ENCODE measurements at regions not wholly inside any gene's neighbourhood (a gene's known extent, or its start where the extent isn't known, plus 50 kb on each side); places are given as distances from the start of the nearest gene placed in this dataset.

GRCh38 chr2:222033541-222033940, 265.3 kb downstream of the PAX3 start:
- DNase-seq (ENCODE audit: low read depth, low spot score) (no peak), FAIRE-seq (no peak)
- Histone ChIP-seq H3K9ac (ENCODE audit: control insufficient read depth, extremely low read depth, insufficient read depth, low read length) (no peak overlapping the region), H3K27ac (ENCODE audit: control insufficient read depth, insufficient read depth, low read length) (no peak overlapping the region), H3K4me3 (ENCODE audit: control insufficient read depth in 2 of 3, extremely low read depth in 1 of 3, insufficient read depth in 2 of 3, low read depth in 1 of 3, low read length in 3 of 3) (no peak overlapping the region), H3K4me1 (ENCODE audit: control insufficient read depth, extremely low read depth, insufficient read depth, low read length) (no peaks in the 10 kb centered on the region), H3K9me3 (ENCODE audit: control insufficient read depth, low read depth, low read length) (no peaks in the 10 kb centered on the region), H3K36me3 (ENCODE audit: control insufficient read depth in 2 of 2, extremely low read depth in 1 of 2, insufficient read depth in 2 of 2, low read length in 2 of 2) (no peaks in the 10 kb centered on the region), H2AFZ (ENCODE audit: control insufficient read depth, low read length) (no peak overlapping the region), H4K20me1 (ENCODE audit: control insufficient read depth, extremely low read depth, insufficient read depth, low read length) (no peaks in the 10 kb centered on the region), H3K27me3 (ENCODE audit: control insufficient read depth, extremely low read depth, insufficient read depth, low read length) (no peaks in the 10 kb centered on the region), H3K4me2 (ENCODE audit: control insufficient read depth, extremely low read depth, insufficient read depth, low read depth, low read length) (no peak overlapping the region), H3K9me1 (ENCODE audit: control insufficient read depth, extremely low read depth, insufficient read depth, low read length) (no peaks in the 10 kb centered on the region), H3K79me2 (ENCODE audit: control insufficient read depth, insufficient read depth, low read length) (no peaks in the 10 kb centered on the region)
- dilution Hi-C loops (cut with MboI; ENCODE audit: extremely low pct_ligation_motif_present, low sequenced_read_pairs), result no loop called here
- TF ChIP-seq EZH2 (IDR thresholded peaks at IDR 0.05; ENCODE audit: low read length), result no peak
- TF ChIP-seq CTCF (optimal IDR thresholded peaks at IDR 0.05 in 1 of 3, IDR thresholded peaks at IDR 0.05 in 1 of 3, conservative IDR thresholded peaks at IDR 0.05 in 1 of 3; ENCODE audit: extremely low read depth in 1 of 3, insufficient read depth in 2 of 3, low read length in 3 of 3), result no peak

DNA sequence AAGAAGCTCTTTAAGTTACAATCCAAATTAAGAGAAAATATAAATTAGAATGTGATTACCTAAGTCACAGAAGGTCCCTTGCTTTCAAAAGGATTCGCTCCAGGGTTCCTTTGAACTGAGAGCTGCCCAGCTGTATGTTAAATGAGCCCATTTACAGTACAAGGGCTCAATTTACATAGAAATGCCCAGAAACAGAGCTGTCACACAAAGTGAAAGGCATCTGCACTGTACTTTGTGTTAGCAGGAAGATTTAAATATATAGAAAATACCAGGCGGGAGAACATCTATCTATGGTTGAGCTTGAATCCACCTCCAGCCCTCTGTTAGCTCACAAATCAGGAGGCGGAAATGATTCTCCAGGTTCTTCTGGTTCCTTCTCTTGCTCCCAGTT, 272.9 kb downstream of the PAX3 start:
- H2AFZ ChIP-seq (ENCODE audit: control insufficient read depth, low read length), result no peak overlapping the region
- dilution Hi-C loops (cut with MboI; ENCODE audit: extremely low pct_ligation_motif_present, low sequenced_read_pairs), result no loop called here
- H3K79me2 ChIP-seq (ENCODE audit: control insufficient read depth, insufficient read depth, low read length), result no peaks in the 10 kb centered on the region
- FAIRE-seq (no peak), DNase-seq (ENCODE audit: low read depth, low spot score) (no peak)
- no peaks in the 10 kb centered on the region for H3K36me3 ChIP-seq (ENCODE audit: control insufficient read depth in 2 of 2, extremely low read depth in 1 of 2, insufficient read depth in 2 of 2, low read length in 2 of 2)
- TF ChIP-seq CTCF (optimal IDR thresholded peaks at IDR 0.05 in 1 of 3, IDR thresholded peaks at IDR 0.05 in 1 of 3, conservative IDR thresholded peaks at IDR 0.05 in 1 of 3; ENCODE audit: extremely low read depth in 1 of 3, insufficient read depth in 2 of 3, low read length in 3 of 3) (no peak), EZH2 (IDR thresholded peaks at IDR 0.05; ENCODE audit: low read length) (no peak)
- no peaks in the 10 kb centered on the region for H3K9me1 ChIP-seq (ENCODE audit: control insufficient read depth, extremely low read depth, insufficient read depth, low read length)
- no peak overlapping the region for H3K27ac ChIP-seq (ENCODE audit: control insufficient read depth, insufficient read depth, low read length)
- no peaks in the 10 kb centered on the region for H3K27me3 ChIP-seq (ENCODE audit: control insufficient read depth, extremely low read depth, insufficient read depth, low read length)
- H4K20me1 ChIP-seq (ENCODE audit: control insufficient read depth, extremely low read depth, insufficient read depth, low read length), result no peaks in the 10 kb centered on the region
- no peak overlapping the region for H3K4me3 ChIP-seq (ENCODE audit: control insufficient read depth in 2 of 3, extremely low read depth in 1 of 3, insufficient read depth in 2 of 3, low read depth in 1 of 3, low read length in 3 of 3)
- no peak overlapping the region for H3K9ac ChIP-seq (ENCODE audit: control insufficient read depth, extremely low read depth, insufficient read depth, low read length)
- no peak overlapping the region for H3K4me2 ChIP-seq (ENCODE audit: control insufficient read depth, extremely low read depth, insufficient read depth, low read depth, low read length)
- H3K4me1 ChIP-seq (ENCODE audit: control insufficient read depth, extremely low read depth, insufficient read depth, low read length), result no peaks in the 10 kb centered on the region
- H3K9me3 ChIP-seq (ENCODE audit: control insufficient read depth, low read depth, low read length), result no peaks in the 10 kb centered on the region

Data from keratinocyte (primary cell).